Renal cortex interstitium (tissue), 11 donors: ENCODE measurements at regions not wholly inside any gene's neighbourhood (a gene's known extent, or its start where the extent isn't known, plus 50 kb on each side); places are given as distances from the start of the nearest gene placed in this dataset.
"Not testable (repeated sequence)": the region's sequence is repeated elsewhere in the genome, so short reads cannot be mapped to it uniquely, and the experiment has no call there.

Experiments used
- DNase-seq, 11 donors: peaks; one replicate each; pipeline ENCODE4 v3.0.0-alpha.2; 2013; ENCODE audit warnings: low read depth in 9 of 11, low spot score in 4 of 11; ENCODE audit errors: extremely low read depth in 1 of 11

- no peak for DNase-seq
Observed at GRCh38 chr1:29807689-29808088, 571.4 kb downstream of the PTPRU start.

GRCh38 chr1:29806646-29807319 lies 570.5 kb downstream of the PTPRU start:
- DNase-seq: no peak

DNA sequence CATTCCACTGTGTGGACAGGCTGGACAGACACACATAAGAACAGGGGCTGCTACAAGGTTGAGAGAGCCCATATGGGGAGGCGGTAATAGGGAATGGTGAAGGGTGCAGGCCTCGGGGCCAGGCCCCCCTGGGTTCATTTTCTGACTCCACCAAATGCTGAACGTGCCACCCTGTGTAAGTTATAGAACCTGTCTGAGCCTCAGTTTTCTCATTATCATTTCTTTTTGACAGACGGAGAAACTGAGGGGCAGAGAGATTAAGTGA lies 569.5 kb downstream of the PTPRU start:
- no peak for DNase-seq

DNA sequence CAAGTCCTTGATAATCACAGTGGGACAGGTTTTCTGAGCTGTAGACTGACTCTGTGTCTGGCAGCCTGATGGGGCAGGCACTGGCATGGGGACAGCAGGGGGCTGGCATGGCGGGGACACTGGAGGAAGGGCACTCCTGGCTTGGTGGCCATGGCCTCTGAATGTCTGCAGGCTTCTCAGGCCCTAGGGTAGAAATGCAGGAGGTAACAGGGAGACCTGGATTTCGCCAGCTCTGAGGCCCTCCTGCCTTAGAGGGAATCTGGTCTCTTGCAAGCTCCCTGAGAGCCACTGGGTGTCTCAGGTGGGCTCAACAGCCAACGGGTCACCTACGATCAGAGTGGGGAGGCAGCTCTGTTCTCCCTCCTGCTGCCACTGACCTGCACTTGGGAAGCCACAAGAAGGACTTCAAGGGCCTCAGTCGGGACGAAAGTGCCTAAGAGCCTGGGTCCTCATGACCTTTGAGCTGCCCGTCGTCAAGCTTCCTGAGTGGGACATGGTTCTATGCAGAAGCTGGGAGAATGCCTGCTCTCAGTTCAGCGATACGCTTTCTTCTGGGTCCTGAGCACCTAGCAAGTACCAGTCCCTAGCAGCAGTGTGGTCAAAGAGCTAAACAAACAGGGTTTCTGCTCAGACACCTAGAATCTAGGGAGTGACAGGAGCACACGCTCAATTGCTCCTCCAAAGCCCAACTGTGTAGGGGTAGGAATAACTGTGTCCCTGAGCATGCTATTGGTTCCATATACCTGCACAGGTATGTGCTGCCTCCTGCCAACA lies 569.0 kb downstream of the PTPRU start:
- peak in 1 of 11 donors; percentile 13 for DNase-seq

DNA sequence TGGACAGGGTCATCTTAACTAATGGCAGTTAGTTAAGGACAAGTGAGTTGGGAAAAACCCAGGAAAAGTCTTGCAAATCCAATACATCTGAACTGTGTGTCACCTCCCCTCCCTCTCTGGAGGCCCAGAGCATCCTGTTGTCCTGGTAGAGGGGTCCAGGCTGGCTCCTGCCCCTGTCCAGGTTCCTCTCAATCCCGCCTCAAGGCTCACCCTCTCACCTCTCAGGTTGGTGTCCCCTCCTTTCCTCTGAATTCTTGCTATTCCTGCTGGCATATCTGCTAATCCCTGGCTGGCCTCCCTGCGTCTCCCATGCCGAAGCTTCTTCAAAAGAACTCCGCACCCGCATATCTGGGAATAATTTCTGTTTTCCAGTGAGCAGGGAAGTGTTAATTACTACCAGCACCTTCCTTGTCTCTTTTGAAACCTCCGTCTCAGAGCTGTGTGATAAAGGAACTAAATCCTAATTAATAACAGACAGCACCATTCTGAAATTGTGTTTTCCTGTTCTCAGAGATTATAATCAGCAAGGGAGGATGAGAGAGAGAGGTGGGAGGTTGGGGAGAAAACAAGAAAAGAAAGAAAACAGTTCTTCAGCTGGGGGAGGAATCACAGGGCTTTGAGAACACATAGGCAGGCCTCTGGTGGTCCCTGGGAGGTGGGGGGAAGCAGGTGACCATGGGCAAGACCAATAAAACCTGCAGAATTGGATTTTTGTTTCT lies 568.0 kb downstream of the PTPRU start:
- no peak for DNase-seq

DNA sequence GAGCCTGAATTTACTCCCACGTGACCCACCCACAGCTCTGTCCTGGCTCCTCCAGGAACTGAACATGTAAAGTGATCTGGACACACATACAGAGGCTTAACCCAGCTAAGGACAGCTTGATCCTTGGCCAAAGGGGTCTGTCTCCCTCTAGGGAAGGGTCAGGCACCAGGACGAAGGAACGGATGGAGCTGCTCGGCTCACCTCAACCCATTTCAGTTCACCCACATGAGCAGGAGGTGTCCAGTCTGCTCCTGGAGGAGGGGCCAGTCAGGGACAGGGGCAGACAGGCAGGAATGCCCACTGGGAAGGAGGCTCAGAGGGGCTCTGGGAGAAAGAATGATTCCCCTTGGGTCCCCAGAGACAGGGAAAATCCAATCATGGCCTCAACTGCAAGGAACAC lies 567.2 kb downstream of the PTPRU start:
- no peak for DNase-seq

- DNase-seq: peak in 1 of 11 donors; percentile 12
Observed at GRCh38 chr1:29802181-29803068, 566.1 kb downstream of the PTPRU start.

- peak in 1 of 11 donors; percentile 5 for DNase-seq
Observed at GRCh38 chr1:29801561-29801973, 565.2 kb downstream of the PTPRU start.

DNA sequence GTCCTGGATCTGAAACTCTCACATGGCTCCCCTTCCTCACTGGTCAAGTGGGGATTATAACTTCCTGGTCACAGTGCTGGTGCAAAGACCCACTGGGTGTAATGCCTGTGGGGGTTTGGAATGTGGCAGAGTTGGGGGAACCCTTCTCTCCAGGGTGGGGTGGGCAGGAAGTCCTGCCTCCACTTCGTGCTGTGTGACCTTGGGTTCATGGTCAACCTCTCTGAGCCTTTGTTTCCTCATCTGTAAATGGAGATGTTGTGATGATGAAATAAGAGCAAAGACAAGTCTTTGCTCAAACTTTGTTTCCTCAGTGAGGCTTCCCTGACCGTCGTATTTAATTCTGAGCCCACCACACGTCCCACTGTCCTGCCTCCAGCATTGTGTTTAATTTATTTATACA lies 564.7 kb downstream of the PTPRU start:
- DNase-seq: no peak

DNA sequence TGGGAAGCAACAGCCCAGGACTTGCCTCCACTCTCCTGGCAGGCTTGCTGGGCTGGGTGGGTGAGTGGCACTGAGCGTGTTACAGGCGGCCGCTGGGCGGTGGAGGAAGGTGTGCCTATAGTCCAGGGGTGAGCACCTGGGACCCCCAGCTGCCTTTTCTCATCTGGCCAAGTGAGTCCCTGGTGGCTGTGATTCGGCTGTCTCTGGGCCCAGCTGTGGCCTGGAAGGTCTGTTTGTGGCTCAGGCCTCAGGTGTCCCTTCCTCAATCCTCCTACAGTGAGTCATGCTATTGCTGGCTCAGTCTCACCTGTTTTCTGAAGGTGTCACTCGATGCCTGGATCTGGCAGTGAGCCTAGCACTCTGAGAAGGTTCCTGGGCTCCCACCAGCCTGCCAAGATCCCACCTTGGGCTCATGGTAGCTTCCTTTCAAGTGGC lies 564.2 kb downstream of the PTPRU start:
- no peak for DNase-seq

DNA sequence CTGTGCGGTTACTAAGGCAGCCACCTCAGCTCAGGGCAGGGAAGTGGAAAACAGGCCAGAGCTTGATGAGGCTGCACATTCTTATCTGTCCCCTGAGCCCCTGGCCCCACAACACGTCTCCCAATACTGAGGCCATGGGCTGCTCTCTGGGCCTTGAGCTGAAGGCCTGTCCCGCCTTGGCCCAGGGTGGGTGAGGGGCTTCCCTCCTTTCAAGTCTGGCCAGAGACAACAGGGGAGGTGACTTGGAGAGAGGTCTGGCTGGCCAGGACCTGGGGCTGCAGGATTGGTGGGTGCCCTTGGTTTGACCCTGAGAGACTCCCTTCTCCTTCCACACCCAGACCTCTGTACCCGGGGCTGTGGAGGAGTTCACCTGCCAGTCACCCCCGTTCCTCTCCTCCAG lies 563.8 kb downstream of the PTPRU start:
- DNase-seq: no peak

- DNase-seq: no peak
Observed at GRCh38 chr1:29798699-29799566, 562.6 kb downstream of the PTPRU start.

DNA sequence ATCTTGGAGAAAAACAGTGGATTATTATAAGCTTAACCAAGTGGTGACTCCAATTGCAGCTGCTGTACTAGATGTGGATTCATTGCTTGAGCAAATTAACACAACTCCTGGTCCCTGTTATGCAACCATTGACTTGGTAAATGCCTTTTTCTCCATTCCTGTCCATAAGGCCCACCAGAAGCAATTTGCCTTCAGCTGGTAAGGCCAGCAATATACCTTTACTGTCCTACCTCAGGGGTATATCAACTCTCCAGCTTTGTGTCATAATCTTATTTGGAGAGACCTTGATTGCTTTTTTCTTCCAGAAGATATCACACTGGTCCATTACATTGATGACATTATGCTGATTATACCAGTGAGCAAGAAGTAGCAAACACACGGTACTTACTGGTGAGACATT lies 560.8 kb downstream of the PTPRU start:
- not testable (repeated sequence) for DNase-seq

GRCh38 chr1:29795965-29796364 lies 559.6 kb downstream of the PTPRU start:
- not testable (repeated sequence) for DNase-seq

GRCh38 chr1:29793653-29794348 lies 557.5 kb downstream of the PTPRU start:
- no peak for DNase-seq

DNA sequence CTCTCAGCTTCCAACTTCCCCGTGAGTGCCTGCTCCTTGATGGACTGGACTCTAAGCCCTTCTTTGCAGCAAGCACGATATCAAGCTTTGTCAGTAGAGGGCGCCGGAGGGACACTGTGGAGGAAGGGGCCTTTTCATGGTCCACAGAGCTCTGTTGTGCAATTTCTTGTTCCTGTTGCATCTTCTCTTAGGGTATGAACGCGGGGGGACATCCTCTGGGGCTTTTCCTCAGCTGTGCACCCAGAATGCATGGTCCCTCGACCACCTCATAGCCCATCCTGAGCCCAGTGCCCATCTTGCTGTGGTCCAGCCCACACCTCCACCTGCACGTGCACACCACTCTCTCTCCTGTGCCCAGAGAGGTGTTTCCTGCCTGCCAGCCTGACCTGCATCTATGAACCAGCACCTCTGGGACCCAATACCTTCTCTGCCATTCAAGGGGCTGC lies 556.8 kb downstream of the PTPRU start:
- peak; percentile 58 to 90 (median 79) for DNase-seq

DNA sequence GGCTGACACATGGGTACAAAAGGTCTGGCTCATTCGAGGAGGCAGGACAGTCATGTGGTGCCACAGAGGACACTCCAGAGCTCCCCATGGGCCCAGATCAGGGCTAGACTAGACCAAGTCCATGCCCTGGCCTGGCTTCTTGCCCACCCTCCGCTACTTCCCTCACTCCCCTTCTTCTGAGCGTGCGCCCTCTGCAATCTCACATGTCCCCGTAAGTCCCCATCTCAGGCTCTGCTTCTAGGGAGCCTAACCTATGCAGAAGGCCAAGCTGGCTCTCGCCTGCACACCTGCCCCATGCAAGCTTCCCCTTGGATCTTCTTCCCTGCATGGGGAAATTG lies 553.6 kb downstream of the PTPRU start:
- DNase-seq: no peak
